Lung (tissue), 11 donors: ENCODE measurements at regions not wholly inside any gene's neighbourhood (a gene's known extent, or its start where the extent isn't known, plus 50 kb on each side); places are given as distances from the start of the nearest gene placed in this dataset.

Experiments used
- ATAC-seq: fragments of 200-7000 bp; cut with Tn5 transposase; one replicate; pipeline ENCODE4 v1.9.1; 2020; ENCODE audit warnings: moderate number of reproducible peaks; ENCODE audit not compliant: insufficient read depth, low FRiP score
- DNase-seq, 3 donors: peaks; one replicate each; pipeline ENCODE4 v3.0.0-alpha.2; 2013 to 2017
- H3K27ac ChIP-seq, 2 donors: one replicate each; pipeline ENCODE4 v1.5.1; 2013; ENCODE audit warnings: mild to moderate bottlenecking in 2 of 2, moderate library complexity in 2 of 2, control low read depth in 1 of 2, inconsistent platforms in 1 of 2, low read depth in 1 of 2, low read length in 1 of 2
- H3K27me3 ChIP-seq, 3 donors: one replicate each; pipeline ENCODE4 v1.5.1; 2013; ENCODE audit warnings: low read length in 2 of 3; ENCODE audit not compliant: control insufficient read depth in 3 of 3, insufficient read depth in 3 of 3
- H3K36me3 ChIP-seq, 4 donors: one replicate each; pipeline ENCODE4 v1.5.1; 2013; ENCODE audit warnings: low read length in 4 of 4, mild to moderate bottlenecking in 1 of 4, moderate library complexity in 1 of 4; ENCODE audit not compliant: control insufficient read depth in 4 of 4, insufficient read depth in 4 of 4
- H3K4me1 ChIP-seq, 5 donors: one replicate each; pipeline ENCODE4 v1.5.1; 2013; ENCODE audit warnings: low read length in 5 of 5, mild to moderate bottlenecking in 2 of 5, moderate library complexity in 1 of 5; ENCODE audit not compliant: control insufficient read depth in 5 of 5, insufficient read depth in 5 of 5
- H3K4me3 ChIP-seq: one replicate; pipeline ENCODE4 v1.5.1; 2013; ENCODE audit warnings: mild to moderate bottlenecking, control low read depth, moderate library complexity
- H3K9ac ChIP-seq, 2 donors: one replicate each; pipeline ENCODE4 v1.5.1; 2013; ENCODE audit warnings: low read length in 2 of 2, control low read depth in 1 of 2; ENCODE audit not compliant: insufficient read depth in 1 of 2
- H3K9me3 ChIP-seq, 4 donors: one replicate each; pipeline ENCODE4 v1.5.1; 2013; ENCODE audit warnings: low read length in 3 of 4, mild to moderate bottlenecking in 1 of 4, moderate library complexity in 1 of 4; ENCODE audit not compliant: control insufficient read depth in 4 of 4, insufficient read depth in 3 of 4
- WGBS, 2 donors: extraction: QIAGEN DNeasy Blood & Tissue Kit; methylation state at CpG; one replicate each; pipeline ENCODE4 v1.1.7; 2013; 5-methylcytosine and 5-hydroxymethylcytosine counted together
- TF ChIP-seq, protein P1 (sequence below): IDR thresholded peaks from 2 replicates; pipeline ENCODE4 v1.5.1; 2012; ENCODE audit warnings: mild to moderate bottlenecking; ENCODE audit errors: control extremely low read depth, extremely low read depth
- donor health status: control.
- donor health status: control.
- donor health status: Bipolar disorder and iron deficiency.
- donor health status: healthy.
- donor health status: DM: yes; HTN: yes; CAD: no.

GRCh38 chr4:112075906-112076305 is 69.3 kb upstream of the FAM241A start:
- H3K36me3 ChIP-seq: no peaks in the 10 kb centered on the region
- no peak for ATAC-seq
- TF ChIP-seq, protein P1, sequence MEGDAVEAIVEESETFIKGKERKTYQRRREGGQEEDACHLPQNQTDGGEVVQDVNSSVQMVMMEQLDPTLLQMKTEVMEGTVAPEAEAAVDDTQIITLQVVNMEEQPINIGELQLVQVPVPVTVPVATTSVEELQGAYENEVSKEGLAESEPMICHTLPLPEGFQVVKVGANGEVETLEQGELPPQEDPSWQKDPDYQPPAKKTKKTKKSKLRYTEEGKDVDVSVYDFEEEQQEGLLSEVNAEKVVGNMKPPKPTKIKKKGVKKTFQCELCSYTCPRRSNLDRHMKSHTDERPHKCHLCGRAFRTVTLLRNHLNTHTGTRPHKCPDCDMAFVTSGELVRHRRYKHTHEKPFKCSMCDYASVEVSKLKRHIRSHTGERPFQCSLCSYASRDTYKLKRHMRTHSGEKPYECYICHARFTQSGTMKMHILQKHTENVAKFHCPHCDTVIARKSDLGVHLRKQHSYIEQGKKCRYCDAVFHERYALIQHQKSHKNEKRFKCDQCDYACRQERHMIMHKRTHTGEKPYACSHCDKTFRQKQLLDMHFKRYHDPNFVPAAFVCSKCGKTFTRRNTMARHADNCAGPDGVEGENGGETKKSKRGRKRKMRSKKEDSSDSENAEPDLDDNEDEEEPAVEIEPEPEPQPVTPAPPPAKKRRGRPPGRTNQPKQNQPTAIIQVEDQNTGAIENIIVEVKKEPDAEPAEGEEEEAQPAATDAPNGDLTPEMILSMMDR: no peak
- peaks cover 0 to 3% (median 0%) of the 10 kb centered on the region in 4 donors for H3K9me3 ChIP-seq
- no peak overlapping the region for H3K4me3 ChIP-seq
- no peaks in the 10 kb centered on the region for H3K4me1 ChIP-seq
- H3K27me3 ChIP-seq: no peaks in the 10 kb centered on the region
- H3K9ac ChIP-seq: no peak overlapping the region
- 39 to 92% methylated on average over 3 of the region's 3 CpGs for whole genome bisulfite sequencing, 2 donors
- H3K27ac ChIP-seq: no peak overlapping the region
- DNase-seq: no peak

GRCh38 chr4:112076919-112077608 is 68.2 kb upstream of the FAM241A start:
- ATAC-seq (no peak), DNase-seq (no peak)
- TF ChIP-seq, protein P1: no peak
- no peaks in the 10 kb centered on the region for H3K4me1 ChIP-seq
- peaks cover 0 to 3% (median 0%) of the 10 kb centered on the region in 4 donors for H3K9me3 ChIP-seq
- H3K9ac ChIP-seq: no peak overlapping the region
- no peaks in the 10 kb centered on the region for H3K27me3 ChIP-seq
- H3K36me3 ChIP-seq: no peaks in the 10 kb centered on the region
- no peak overlapping the region for H3K27ac ChIP-seq
- no peak overlapping the region for H3K4me3 ChIP-seq
- WGBS, 2 donors: 91 to 95% methylated on average over 6 of the region's 6 CpGs

- H3K9ac ChIP-seq: no peak overlapping the region
- no peak overlapping the region for H3K4me3 ChIP-seq
- H3K4me1 ChIP-seq: peaks cover 0 to 3% (median 0%) of the 10 kb centered on the region in 5 donors
- H3K27me3 ChIP-seq: no peaks in the 10 kb centered on the region
- 93 to 96% methylated on average over 8 of the region's 8 CpGs for WGBS, 2 donors
- DNase-seq: no peak
- TF ChIP-seq, protein P1: no peak
- peaks cover 0 to 3% (median 0%) of the 10 kb centered on the region in 4 donors for H3K9me3 ChIP-seq
- ATAC-seq: no peak
- no peak overlapping the region for H3K27ac ChIP-seq
- H3K36me3 ChIP-seq: no peaks in the 10 kb centered on the region
These were observed 67.5 kb upstream of the FAM241A start for GRCh38 chr4:112077743-112078142.
